ENCODE measurements at regions not wholly inside any gene's neighbourhood (a gene's known extent, or its start where the extent isn't known, plus 50 kb on each side); places are given as distances from the start of the nearest gene placed in this dataset.

DNA sequence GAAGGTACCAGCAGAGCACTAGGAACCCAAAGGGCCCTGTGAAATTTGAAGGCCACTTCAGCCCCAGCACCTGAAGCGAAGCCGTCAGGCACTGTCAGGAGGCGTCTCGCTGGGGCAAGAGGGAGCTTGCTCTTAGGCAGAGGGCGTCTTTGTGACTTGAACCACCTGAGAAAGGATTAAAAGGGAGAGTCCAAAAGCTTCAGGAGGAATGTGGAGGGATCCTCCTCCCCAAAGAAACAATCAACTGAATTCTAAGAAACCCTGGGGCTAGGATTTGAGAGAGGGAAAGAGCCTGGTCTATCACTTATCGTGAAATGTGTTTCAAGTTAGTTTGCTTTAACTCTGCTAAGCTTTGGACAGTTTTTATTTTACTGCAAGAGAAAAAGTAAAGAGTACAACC lies 324.9 kb upstream of the SOX11 start:
- DNase-seq (no peak), ATAC-seq (ENCODE audit: insufficient read depth, low read depth) (no peak)
- H3K4me1 ChIP-seq (ENCODE audit: insufficient read depth, low read length) = no peaks in the 10 kb centered on the region
- H3K9me3 ChIP-seq (ENCODE audit: insufficient read depth, low read length, severe bottlenecking) = no peaks in the 10 kb centered on the region
- no peak overlapping the region for H3K4me3 ChIP-seq (ENCODE audit: low read depth in 1 of 2, low read length in 2 of 2)
- no peaks in the 10 kb centered on the region for H3K36me3 ChIP-seq (ENCODE audit: insufficient read depth, low read length)
- no peaks in the 10 kb centered on the region for H3K27me3 ChIP-seq (ENCODE audit: insufficient read depth, low read length, poor library complexity)
- H3K4me2 ChIP-seq (ENCODE audit: insufficient read depth, low read length) = no peak overlapping the region
- no peak for TF ChIP-seq EZH2 (IDR thresholded peaks at IDR 0.05; ENCODE audit: borderline replicate concordance, low read depth, low read length, severe bottlenecking)
- TF ChIP-seq, protein P1, sequence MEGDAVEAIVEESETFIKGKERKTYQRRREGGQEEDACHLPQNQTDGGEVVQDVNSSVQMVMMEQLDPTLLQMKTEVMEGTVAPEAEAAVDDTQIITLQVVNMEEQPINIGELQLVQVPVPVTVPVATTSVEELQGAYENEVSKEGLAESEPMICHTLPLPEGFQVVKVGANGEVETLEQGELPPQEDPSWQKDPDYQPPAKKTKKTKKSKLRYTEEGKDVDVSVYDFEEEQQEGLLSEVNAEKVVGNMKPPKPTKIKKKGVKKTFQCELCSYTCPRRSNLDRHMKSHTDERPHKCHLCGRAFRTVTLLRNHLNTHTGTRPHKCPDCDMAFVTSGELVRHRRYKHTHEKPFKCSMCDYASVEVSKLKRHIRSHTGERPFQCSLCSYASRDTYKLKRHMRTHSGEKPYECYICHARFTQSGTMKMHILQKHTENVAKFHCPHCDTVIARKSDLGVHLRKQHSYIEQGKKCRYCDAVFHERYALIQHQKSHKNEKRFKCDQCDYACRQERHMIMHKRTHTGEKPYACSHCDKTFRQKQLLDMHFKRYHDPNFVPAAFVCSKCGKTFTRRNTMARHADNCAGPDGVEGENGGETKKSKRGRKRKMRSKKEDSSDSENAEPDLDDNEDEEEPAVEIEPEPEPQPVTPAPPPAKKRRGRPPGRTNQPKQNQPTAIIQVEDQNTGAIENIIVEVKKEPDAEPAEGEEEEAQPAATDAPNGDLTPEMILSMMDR (IDR thresholded peaks at IDR 0.05; ENCODE audit: borderline replicate concordance, extremely low read depth, low read length, poor library complexity, severe bottlenecking) = no peak
- no peak overlapping the region for H3K27ac ChIP-seq (ENCODE audit: low read length)
- H4K20me1 ChIP-seq (ENCODE audit: insufficient read depth, low read length) = no peaks in the 10 kb centered on the region
- no peak overlapping the region for H2AFZ ChIP-seq (ENCODE audit: low read depth, low read length)
- no peaks in the 10 kb centered on the region for H3K79me2 ChIP-seq (ENCODE audit: insufficient read depth, low read length)
- no peak overlapping the region for H3K9ac ChIP-seq (ENCODE audit: low read depth, low read length)

DNA sequence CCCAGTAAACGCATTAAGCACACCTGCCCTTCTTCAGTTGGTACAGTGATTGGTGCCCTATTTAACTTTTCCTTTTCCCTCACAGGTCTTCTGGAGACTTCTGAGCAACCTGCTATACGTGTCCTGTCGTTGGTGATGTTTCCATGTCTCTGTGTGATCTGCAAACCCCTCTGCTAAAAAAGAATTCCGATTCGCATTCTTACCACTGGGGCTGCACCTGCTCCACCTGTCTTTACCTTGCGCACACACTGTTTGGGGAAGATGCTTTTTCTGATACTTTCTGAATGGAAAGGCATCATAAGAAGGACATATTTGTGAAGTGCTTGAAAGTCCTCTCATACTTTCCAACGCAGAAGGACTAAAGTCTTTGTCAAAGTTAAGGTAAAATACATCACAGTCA lies 323.9 kb upstream of the SOX11 start:
- DNase-seq (no peak), ATAC-seq (ENCODE audit: insufficient read depth, low read depth) (no peak)

DNA sequence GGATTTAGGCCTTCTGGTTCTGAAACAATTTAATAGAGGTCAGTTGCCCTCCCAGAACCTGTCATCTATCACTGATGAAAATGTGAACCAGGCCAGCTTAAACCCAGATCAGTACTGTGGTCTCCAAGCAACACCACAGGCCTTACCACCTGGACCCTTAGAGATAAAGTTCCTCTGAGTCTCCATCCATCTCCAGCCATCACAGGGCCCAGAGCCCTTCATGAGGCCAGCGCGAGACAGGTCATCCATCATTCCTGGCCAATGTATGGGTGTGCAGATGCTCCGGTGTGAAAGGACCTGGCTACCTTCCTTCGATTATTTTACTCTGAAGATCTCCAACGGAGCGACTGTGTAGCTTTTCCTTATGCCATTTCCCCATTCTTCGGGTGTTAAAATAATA lies 322.7 kb upstream of the SOX11 start:
- Histone ChIP-seq H3K9ac (ENCODE audit: low read depth, low read length) (no peak overlapping the region), H3K4me1 (ENCODE audit: insufficient read depth, low read length) (no peaks in the 10 kb centered on the region), H2AFZ (ENCODE audit: low read depth, low read length) (no peak overlapping the region), H3K4me3 (ENCODE audit: low read depth in 1 of 2, low read length in 2 of 2) (no peak overlapping the region), H4K20me1 (ENCODE audit: insufficient read depth, low read length) (no peaks in the 10 kb centered on the region), H3K27ac (ENCODE audit: low read length) (no peak overlapping the region), H3K4me2 (ENCODE audit: insufficient read depth, low read length) (no peak overlapping the region), H3K79me2 (ENCODE audit: insufficient read depth, low read length) (no peaks in the 10 kb centered on the region), H3K36me3 (ENCODE audit: insufficient read depth, low read length) (no peaks in the 10 kb centered on the region), H3K9me3 (ENCODE audit: insufficient read depth, low read length, severe bottlenecking) (no peaks in the 10 kb centered on the region), H3K27me3 (ENCODE audit: insufficient read depth, low read length, poor library complexity) (no peaks in the 10 kb centered on the region)
- DNase-seq = no peak
- no peak for TF ChIP-seq EZH2 (IDR thresholded peaks at IDR 0.05; ENCODE audit: borderline replicate concordance, low read depth, low read length, severe bottlenecking)
- TF ChIP-seq, protein P1 (IDR thresholded peaks at IDR 0.05; ENCODE audit: borderline replicate concordance, extremely low read depth, low read length, poor library complexity, severe bottlenecking) = no peak
- ATAC-seq (ENCODE audit: insufficient read depth, low read depth) = no peak

More for the DNA sequence above, 323.9 kb upstream of the SOX11 start:
- Histone ChIP-seq H3K4me1 (ENCODE audit: insufficient read depth, low read length) (no peaks in the 10 kb centered on the region), H2AFZ (ENCODE audit: low read depth, low read length) (no peak overlapping the region), H3K4me3 (ENCODE audit: low read depth in 1 of 2, low read length in 2 of 2) (no peak overlapping the region), H3K79me2 (ENCODE audit: insufficient read depth, low read length) (no peaks in the 10 kb centered on the region), H3K9ac (ENCODE audit: low read depth, low read length) (no peak overlapping the region), H4K20me1 (ENCODE audit: insufficient read depth, low read length) (no peaks in the 10 kb centered on the region), H3K4me2 (ENCODE audit: insufficient read depth, low read length) (no peak overlapping the region), H3K27ac (ENCODE audit: low read length) (no peak overlapping the region), H3K27me3 (ENCODE audit: insufficient read depth, low read length, poor library complexity) (no peaks in the 10 kb centered on the region), H3K9me3 (ENCODE audit: insufficient read depth, low read length, severe bottlenecking) (no peaks in the 10 kb centered on the region), H3K36me3 (ENCODE audit: insufficient read depth, low read length) (no peaks in the 10 kb centered on the region)
- no peak for TF ChIP-seq EZH2 (IDR thresholded peaks at IDR 0.05; ENCODE audit: borderline replicate concordance, low read depth, low read length, severe bottlenecking)
- TF ChIP-seq, protein P1 (IDR thresholded peaks at IDR 0.05; ENCODE audit: borderline replicate concordance, extremely low read depth, low read length, poor library complexity, severe bottlenecking) = no peak

GRCh38 chr2:5370158-5370557 lies 322.0 kb upstream of the SOX11 start:
- no peak for DNase-seq
- Histone ChIP-seq H2AFZ (ENCODE audit: low read depth, low read length) (no peak overlapping the region), H4K20me1 (ENCODE audit: insufficient read depth, low read length) (no peaks in the 10 kb centered on the region), H3K27me3 (ENCODE audit: insufficient read depth, low read length, poor library complexity) (no peaks in the 10 kb centered on the region), H3K9ac (ENCODE audit: low read depth, low read length) (no peak overlapping the region), H3K4me3 (ENCODE audit: low read depth in 1 of 2, low read length in 2 of 2) (no peak overlapping the region), H3K79me2 (ENCODE audit: insufficient read depth, low read length) (no peaks in the 10 kb centered on the region), H3K4me1 (ENCODE audit: insufficient read depth, low read length) (no peaks in the 10 kb centered on the region), H3K27ac (ENCODE audit: low read length) (no peak overlapping the region), H3K9me3 (ENCODE audit: insufficient read depth, low read length, severe bottlenecking) (no peaks in the 10 kb centered on the region), H3K36me3 (ENCODE audit: insufficient read depth, low read length) (no peaks in the 10 kb centered on the region), H3K4me2 (ENCODE audit: insufficient read depth, low read length) (no peak overlapping the region)
- TF ChIP-seq EZH2 (IDR thresholded peaks at IDR 0.05; ENCODE audit: borderline replicate concordance, low read depth, low read length, severe bottlenecking) = no peak
- TF ChIP-seq, protein P1 (IDR thresholded peaks at IDR 0.05; ENCODE audit: borderline replicate concordance, extremely low read depth, low read length, poor library complexity, severe bottlenecking) = no peak
- ATAC-seq (ENCODE audit: insufficient read depth, low read depth) = no peak

Data from DND-41 (cell line).